GM12878 (cell line): ENCODE measurements at regions not wholly inside any gene's neighbourhood (a gene's known extent, or its start where the extent isn't known, plus 50 kb on each side); places are given as distances from the start of the nearest gene placed in this dataset.

Experiments
- BRCA1 ChIP-seq: IDR thresholded peaks from 2 replicates; pipeline ENCODE4 v1.6.1; 2011; ENCODE audit warnings: low read depth, low read length, improper control_type of control experiment
- E2F4 ChIP-seq: IDR thresholded peaks from 2 replicates; pipeline ENCODE4 v1.6.1; 2012; ENCODE audit warnings: low read depth, low read length, improper control_type of control experiment
- IRF3 ChIP-seq: fragments of 450-650 bp; IDR thresholded peaks from 2 replicates; pipeline ENCODE4 v1.6.1; 2014; ENCODE audit warnings: mild to moderate bottlenecking
- MYC ChIP-seq: IDR thresholded peaks from 2 replicates; pipeline ENCODE4 v1.6.1; 2011; ENCODE audit warnings: mild to moderate bottlenecking, low read length, moderate library complexity, inconsistent platforms; ENCODE audit not compliant: insufficient read depth, insufficient replicate concordance, insufficient read length, severe bottlenecking
- RBBP5 ChIP-seq: fragments of 200-600 bp; sonication (generic); conservative IDR thresholded peaks from 2 replicates; pipeline ENCODE4 v1.6.1; 2016
- REST ChIP-seq: IDR thresholded peaks from 2 replicates; pipeline ENCODE4 v1.6.1; 2012; ENCODE audit warnings: mild to moderate bottlenecking, low read depth, low read length
- SMC3 ChIP-seq: IDR thresholded peaks from 2 replicates; pipeline ENCODE4 v1.6.1; 2011; ENCODE audit warnings: low read length, improper control_type of control experiment, borderline replicate concordance
- ZBTB33 ChIP-seq: fragments of 450-650 bp; IDR thresholded peaks from 2 replicates; pipeline ENCODE4 v1.6.1; 2017; ENCODE audit warnings: mild to moderate bottlenecking

- TF ChIP-seq IRF3 (no peak), MYC (no peak), SMC3 (no peak), RBBP5 (no peak), E2F4 (no peak), REST (no peak), ZBTB33 (no peak), BRCA1 (no peak)
Observed at GRCh38 chr4:38223306-38223705, 263.1 kb downstream of the PTTG2 start (continued).
